Fibroblast of villous mesenchyme (primary cell): ENCODE measurements at regions not wholly inside any gene's neighbourhood (a gene's known extent, or its start where the extent isn't known, plus 50 kb on each side); places are given as distances from the start of the nearest gene placed in this dataset.

Experiments
- DNase-seq: peaks from one replicate; pipeline ENCODE4 v3.0.0-alpha.2; 2010; ENCODE audit warnings: low read depth
- H3K4me3 ChIP-seq: 2 replicates; pipeline ENCODE4 v1.5.1; 2011; ENCODE audit warnings: low read depth, mild to moderate bottlenecking, low read length
- TF ChIP-seq, protein P1 (sequence below): IDR thresholded peaks from 2 replicates; pipeline ENCODE4 v1.5.1; 2012; ENCODE audit warnings: low read depth, mild to moderate bottlenecking, low read length; ENCODE audit not compliant: insufficient read depth

GRCh38 chr2:211049321-211050018 lies 493.1 kb downstream of the CPS1 start:
- DNase-seq: no peak
- TF ChIP-seq, protein P1, sequence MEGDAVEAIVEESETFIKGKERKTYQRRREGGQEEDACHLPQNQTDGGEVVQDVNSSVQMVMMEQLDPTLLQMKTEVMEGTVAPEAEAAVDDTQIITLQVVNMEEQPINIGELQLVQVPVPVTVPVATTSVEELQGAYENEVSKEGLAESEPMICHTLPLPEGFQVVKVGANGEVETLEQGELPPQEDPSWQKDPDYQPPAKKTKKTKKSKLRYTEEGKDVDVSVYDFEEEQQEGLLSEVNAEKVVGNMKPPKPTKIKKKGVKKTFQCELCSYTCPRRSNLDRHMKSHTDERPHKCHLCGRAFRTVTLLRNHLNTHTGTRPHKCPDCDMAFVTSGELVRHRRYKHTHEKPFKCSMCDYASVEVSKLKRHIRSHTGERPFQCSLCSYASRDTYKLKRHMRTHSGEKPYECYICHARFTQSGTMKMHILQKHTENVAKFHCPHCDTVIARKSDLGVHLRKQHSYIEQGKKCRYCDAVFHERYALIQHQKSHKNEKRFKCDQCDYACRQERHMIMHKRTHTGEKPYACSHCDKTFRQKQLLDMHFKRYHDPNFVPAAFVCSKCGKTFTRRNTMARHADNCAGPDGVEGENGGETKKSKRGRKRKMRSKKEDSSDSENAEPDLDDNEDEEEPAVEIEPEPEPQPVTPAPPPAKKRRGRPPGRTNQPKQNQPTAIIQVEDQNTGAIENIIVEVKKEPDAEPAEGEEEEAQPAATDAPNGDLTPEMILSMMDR: no peak
- no peak overlapping the region for H3K4me3 ChIP-seq

DNA sequence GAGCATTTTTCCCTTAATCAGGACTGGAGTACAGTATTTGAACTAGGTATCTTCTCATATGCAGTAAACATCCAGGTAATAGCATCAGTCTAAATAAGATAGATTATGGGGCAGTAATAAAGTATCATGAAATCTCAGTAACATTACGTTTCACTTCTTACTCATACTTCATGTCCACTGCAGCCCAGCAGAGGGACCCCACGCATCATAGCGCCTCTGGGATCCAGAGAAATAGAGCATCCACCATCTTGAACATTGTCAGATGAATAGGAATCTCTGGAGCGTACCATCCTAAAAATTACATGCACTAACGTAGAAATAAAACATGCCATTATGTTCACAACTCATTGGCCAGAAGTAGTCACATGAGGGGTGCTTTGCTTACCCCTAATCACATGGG lies 499.0 kb downstream of the CPS1 start:
- no peak for DNase-seq
- H3K4me3 ChIP-seq: no peak overlapping the region
- TF ChIP-seq, protein P1: no peak

GRCh38 chr2:211061612-211062296 lies 505.4 kb downstream of the CPS1 start:
- TF ChIP-seq, protein P1: no peak
- H3K4me3 ChIP-seq: no peak overlapping the region
- no peak for DNase-seq

- TF ChIP-seq, protein P1: no peak
- DNase-seq: no peak
- no peak overlapping the region for H3K4me3 ChIP-seq
These were observed 505.9 kb downstream of the CPS1 start for GRCh38 chr2:211062297-211062612.

DNA sequence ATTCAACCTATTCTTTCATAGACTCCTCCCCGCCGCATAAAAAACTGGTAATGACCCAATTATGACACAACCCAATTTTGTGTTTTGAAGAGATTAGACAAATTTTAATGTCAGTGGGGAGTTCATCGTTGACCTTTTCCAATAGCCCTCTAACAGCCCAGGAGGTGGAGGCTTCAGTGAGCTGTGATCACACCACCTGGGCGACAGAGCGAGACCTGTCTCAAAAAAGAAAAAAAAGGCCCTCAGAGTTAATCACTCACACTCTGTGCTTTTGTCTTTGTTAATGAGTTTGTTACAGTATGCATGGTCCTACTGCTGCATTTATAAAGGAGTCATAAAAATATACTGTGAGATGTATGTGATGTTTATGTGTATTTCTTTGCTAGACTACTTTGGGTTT lies 510.6 kb downstream of the CPS1 start:
- TF ChIP-seq, protein P1: no peak
- H3K4me3 ChIP-seq: no peak overlapping the region
- DNase-seq: no peak

GRCh38 chr2:211068108-211068780 lies 511.8 kb downstream of the CPS1 start:
- DNase-seq: no peak
- no peak overlapping the region for H3K4me3 ChIP-seq
- TF ChIP-seq, protein P1: no peak
